H9 (cell line): ENCODE measurements at regions not wholly inside any gene's neighbourhood (a gene's known extent, or its start where the extent isn't known, plus 50 kb on each side); places are given as distances from the start of the nearest gene placed in this dataset.

Source experiments
- DNase-seq: peaks from one replicate; pipeline ENCODE4 v3.0.0-alpha.2; 2017
- H2AFZ ChIP-seq: one replicate; pipeline ENCODE4 v1.6.1; 2013; ENCODE audit warnings: mild to moderate bottlenecking, low read length, control low read depth, moderate library complexity
- H2AK5ac ChIP-seq: 2 replicates; pipeline ENCODE4 v1.6.1; 2013; ENCODE audit warnings: low read length, control low read depth, mixed read lengths; ENCODE audit not compliant: insufficient read length
- H2BK120ac ChIP-seq: one replicate; pipeline ENCODE4 v1.6.1; 2013; ENCODE audit warnings: low read depth, mild to moderate bottlenecking, low read length, control low read depth, inconsistent platforms; ENCODE audit not compliant: poor library complexity, severe bottlenecking
- H2BK12ac ChIP-seq: 2 replicates; pipeline ENCODE4 v1.6.1; 2013; ENCODE audit warnings: low read length, control low read depth, mixed read lengths, low read depth; ENCODE audit not compliant: insufficient read length
- H2BK15ac ChIP-seq: 2 replicates; pipeline ENCODE4 v1.6.1; 2013; ENCODE audit warnings: low read depth, low read length, control low read depth
- H2BK20ac ChIP-seq: one replicate; pipeline ENCODE4 v1.6.1; 2013; ENCODE audit warnings: low read depth, mild to moderate bottlenecking, low read length, control low read depth, inconsistent platforms; ENCODE audit not compliant: poor library complexity, severe bottlenecking
- H2BK5ac ChIP-seq: 2 replicates; pipeline ENCODE4 v1.6.1; 2013; ENCODE audit warnings: low read length, control low read depth, mixed read lengths; ENCODE audit not compliant: insufficient read length
- H3K14ac ChIP-seq: 2 replicates; pipeline ENCODE4 v1.6.1; 2013; ENCODE audit warnings: low read length, control low read depth; ENCODE audit not compliant: insufficient read depth
- H3K18ac ChIP-seq: 2 replicates; pipeline ENCODE4 v1.6.1; 2013; ENCODE audit warnings: low read depth, mild to moderate bottlenecking, mixed read lengths, low read length, control low read depth; ENCODE audit not compliant: insufficient read length
- H3K23ac ChIP-seq: 2 replicates; pipeline ENCODE4 v1.6.1; 2013; ENCODE audit warnings: low read length, control low read depth, mixed read lengths, low read depth; ENCODE audit not compliant: insufficient read length
- H3K23me2 ChIP-seq: 2 replicates; pipeline ENCODE4 v1.6.1; 2013; ENCODE audit warnings: low read depth, mild to moderate bottlenecking, mixed read lengths, low read length, control low read depth; ENCODE audit not compliant: insufficient read length, poor library complexity, severe bottlenecking
- H3K27ac ChIP-seq: 2 replicates; pipeline ENCODE4 v1.5.1; 2013; ENCODE audit warnings: low read length, control low read depth, mixed read lengths, low read depth; ENCODE audit not compliant: insufficient read length
- H3K27me3 ChIP-seq: 2 replicates; pipeline ENCODE4 v1.6.1; 2013; ENCODE audit warnings: low read length, control low read depth, inconsistent platforms; ENCODE audit not compliant: insufficient read depth
- H3K4ac ChIP-seq: 2 replicates; pipeline ENCODE4 v1.6.1; 2013; ENCODE audit warnings: low read depth, mild to moderate bottlenecking, control low read depth, inconsistent platforms, low read length, moderate library complexity
- H3K4me1 ChIP-seq: 2 replicates; pipeline ENCODE4 v1.6.1; 2013; ENCODE audit warnings: low read length, control low read depth, inconsistent platforms; ENCODE audit not compliant: insufficient read depth
- H3K4me2 ChIP-seq: 2 replicates; pipeline ENCODE4 v1.6.1; 2013; ENCODE audit warnings: low read length, control low read depth, mixed read lengths; ENCODE audit not compliant: insufficient read length, insufficient read depth
- H3K56ac ChIP-seq: 2 replicates; pipeline ENCODE4 v1.6.1; 2013; ENCODE audit warnings: low read depth, mild to moderate bottlenecking, mixed read lengths, low read length, control low read depth; ENCODE audit not compliant: insufficient read length
- H3K79me1 ChIP-seq: 2 replicates; pipeline ENCODE4 v1.6.1; 2013; ENCODE audit warnings: low read depth, mild to moderate bottlenecking, moderate library complexity, low read length, control low read depth, inconsistent platforms; ENCODE audit not compliant: insufficient read depth, poor library complexity, severe bottlenecking
- H3K79me2 ChIP-seq: 2 replicates; pipeline ENCODE4 v1.6.1; 2013; ENCODE audit warnings: low read length, control low read depth, inconsistent platforms; ENCODE audit not compliant: insufficient read depth
- H3K9ac ChIP-seq: 2 replicates; pipeline ENCODE4 v1.6.1; 2013; ENCODE audit warnings: low read length, control low read depth, mixed read lengths; ENCODE audit not compliant: insufficient read length; ENCODE audit errors: extremely low read depth
- H3K9me3 ChIP-seq: one replicate; pipeline ENCODE4 v1.6.1; 2013; ENCODE audit warnings: low read depth, low read length, inconsistent platforms; ENCODE audit not compliant: control insufficient read depth
- H3T11ph ChIP-seq: one replicate; pipeline ENCODE4 v1.6.1; 2013; ENCODE audit warnings: mild to moderate bottlenecking, low read length, control low read depth, inconsistent platforms
- H4K20me1 ChIP-seq: one replicate; pipeline ENCODE4 v1.6.1; 2013; ENCODE audit not compliant: control insufficient read depth, insufficient read length, insufficient read depth
- H4K5ac ChIP-seq: 2 replicates; pipeline ENCODE4 v1.6.1; 2013; ENCODE audit warnings: low read depth, mild to moderate bottlenecking, mixed read lengths, low read length, control low read depth; ENCODE audit not compliant: insufficient read length
- H4K8ac ChIP-seq: replicated peaks from 2 replicates; pipeline ENCODE4 v1.6.1; 2013; ENCODE audit warnings: low read length, control low read depth, mixed read lengths, low read depth; ENCODE audit not compliant: insufficient read length
- H4K91ac ChIP-seq: 2 replicates; pipeline ENCODE4 v1.6.1; 2013; ENCODE audit warnings: low read depth, mild to moderate bottlenecking, moderate library complexity, mixed read lengths, low read length, control low read depth; ENCODE audit not compliant: insufficient read length
- H3K27ac Mint-ChIP-seq, 3 experiments: 2 replicates in 2 of 3; 3 replicates in 1 of 3; pipeline ENCODE4 v1.8.0; 2020 to 2021; ENCODE audit warnings: mixed read lengths in 3 of 3, mild to moderate bottlenecking in 1 of 3, moderate library complexity in 1 of 3
- H3K27me3 Mint-ChIP-seq: 2 replicates; pipeline ENCODE4 v1.8.0; 2021; ENCODE audit warnings: low read depth, mild to moderate bottlenecking, moderate library complexity, mixed read lengths
- H3K36me3 Mint-ChIP-seq, 3 experiments: 2 replicates in 2 of 3; 3 replicates in 1 of 3; pipeline ENCODE4 v1.8.0; 2020 to 2021; ENCODE audit warnings: low read depth in 3 of 3, mixed read lengths in 3 of 3; ENCODE audit not compliant: insufficient read depth in 1 of 3
- H3K4me1 Mint-ChIP-seq, 2 experiments: 2 replicates each; pipeline ENCODE4 v1.8.0; 2020; ENCODE audit warnings: mixed read lengths in 2 of 2
- H3K4me3 Mint-ChIP-seq, 2 experiments: 2 replicates in 1 of 2; 3 replicates in 1 of 2; pipeline ENCODE4 v1.8.0; 2020 to 2021; ENCODE audit warnings: mild to moderate bottlenecking in 2 of 2, mixed read lengths in 2 of 2, moderate library complexity in 1 of 2
- H3K9me3 Mint-ChIP-seq, 2 experiments: 2 replicates in 1 of 2; 3 replicates in 1 of 2; pipeline ENCODE4 v1.8.0; 2020; ENCODE audit warnings: mild to moderate bottlenecking in 2 of 2, mixed read lengths in 2 of 2, moderate library complexity in 1 of 2
- WGBS: extraction: QIAGEN DNeasy Blood & Tissue Kit; methylation state at CpG from one replicate; pipeline ENCODE4 v1.1.7; 2013; ENCODE audit warnings: missing lambda C conversion rate, low lambda C conversion rate, mixed read lengths; ENCODE audit not compliant: insufficient read length; ENCODE audit errors: extremely low coverage; 5-methylcytosine and 5-hydroxymethylcytosine counted together
- TF ChIP-seq, protein P1 (sequence below): fragments of 200-600 bp; sonication (generic); conservative IDR thresholded peaks from 3 replicates; pipeline ENCODE4 v1.8.0; 2021; ENCODE audit warnings: antibody characterized with exemption, mild to moderate bottlenecking

DNA sequence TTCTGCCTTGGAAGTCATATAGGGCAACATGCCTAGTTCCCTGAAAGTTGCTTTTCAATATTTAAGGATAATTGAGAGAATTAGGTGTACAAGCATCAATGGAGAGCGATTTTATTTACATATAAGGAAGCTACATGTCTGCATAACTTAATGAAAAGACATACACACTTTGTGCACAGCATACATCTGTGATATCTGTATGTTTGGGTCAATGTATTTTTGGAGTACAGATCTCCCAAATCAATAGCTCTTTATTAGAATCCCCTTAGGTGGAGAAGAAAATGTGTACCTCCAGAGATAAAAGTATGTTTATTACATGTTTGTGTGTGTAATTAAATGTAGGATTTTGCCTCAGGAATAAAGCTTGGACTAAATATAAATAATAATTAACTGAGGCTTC is 373.7 kb upstream of the CCNH start:
- Mint-ChIP-seq H3K27me3 (peaks cover 83% of the 10 kb centered on the region), H3K9me3 (peaks cover 0 to 3% of the 10 kb centered on the region in 2 experiments; a peak in 2 of 5 replicates)
- no CpG with 5 or more reads among the region's 1 CpG for WGBS

More for the DNA sequence above, 373.7 kb upstream of the CCNH start:
- H3K36me3 Mint-ChIP-seq, result no peaks in the 10 kb centered on the region
- H3K27me3 ChIP-seq, result no peaks in the 10 kb centered on the region
- no peak overlapping the region for H2BK120ac ChIP-seq
- H4K8ac ChIP-seq, result no peak overlapping the region
- peaks cover 31 to 33% of the 10 kb centered on the region in 2 experiments for H3K4me1 Mint-ChIP-seq
- no peaks in the 10 kb centered on the region for H3K23me2 ChIP-seq
- no peak overlapping the region for H2AK5ac ChIP-seq
- H4K91ac ChIP-seq, result no peak overlapping the region
- TF ChIP-seq, protein P1, sequence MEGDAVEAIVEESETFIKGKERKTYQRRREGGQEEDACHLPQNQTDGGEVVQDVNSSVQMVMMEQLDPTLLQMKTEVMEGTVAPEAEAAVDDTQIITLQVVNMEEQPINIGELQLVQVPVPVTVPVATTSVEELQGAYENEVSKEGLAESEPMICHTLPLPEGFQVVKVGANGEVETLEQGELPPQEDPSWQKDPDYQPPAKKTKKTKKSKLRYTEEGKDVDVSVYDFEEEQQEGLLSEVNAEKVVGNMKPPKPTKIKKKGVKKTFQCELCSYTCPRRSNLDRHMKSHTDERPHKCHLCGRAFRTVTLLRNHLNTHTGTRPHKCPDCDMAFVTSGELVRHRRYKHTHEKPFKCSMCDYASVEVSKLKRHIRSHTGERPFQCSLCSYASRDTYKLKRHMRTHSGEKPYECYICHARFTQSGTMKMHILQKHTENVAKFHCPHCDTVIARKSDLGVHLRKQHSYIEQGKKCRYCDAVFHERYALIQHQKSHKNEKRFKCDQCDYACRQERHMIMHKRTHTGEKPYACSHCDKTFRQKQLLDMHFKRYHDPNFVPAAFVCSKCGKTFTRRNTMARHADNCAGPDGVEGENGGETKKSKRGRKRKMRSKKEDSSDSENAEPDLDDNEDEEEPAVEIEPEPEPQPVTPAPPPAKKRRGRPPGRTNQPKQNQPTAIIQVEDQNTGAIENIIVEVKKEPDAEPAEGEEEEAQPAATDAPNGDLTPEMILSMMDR, result no peak
- no peak overlapping the region for H3K56ac ChIP-seq
- H3K18ac ChIP-seq, result no peak overlapping the region
- H2BK12ac ChIP-seq, result no peak overlapping the region
- no peaks in the 10 kb centered on the region for H3K79me1 ChIP-seq
- H4K20me1 ChIP-seq, result no peaks in the 10 kb centered on the region
- no peak overlapping the region for H3K14ac ChIP-seq
- H3K27ac Mint-ChIP-seq, result no peak overlapping the region
- H2BK15ac ChIP-seq, result no peak overlapping the region
- no peak for DNase-seq
- no peak overlapping the region for H2AFZ ChIP-seq
- H2BK20ac ChIP-seq, result no peak overlapping the region
- H3K27ac ChIP-seq, result no peak overlapping the region
- H2BK5ac ChIP-seq, result no peak overlapping the region
- H4K5ac ChIP-seq, result no peak overlapping the region
- H3K4me1 ChIP-seq, result no peaks in the 10 kb centered on the region; the same call in 1 of the 2 replicates
- H3K4ac ChIP-seq, result no peak overlapping the region
- H3T11ph ChIP-seq, result no peak overlapping the region
- H3K23ac ChIP-seq, result no peak overlapping the region
- H3K4me2 ChIP-seq, result no peak overlapping the region
- H3K4me3 Mint-ChIP-seq, result no peak overlapping the region
- H3K79me2 ChIP-seq, result no peaks in the 10 kb centered on the region
- H3K9me3 ChIP-seq, result no peaks in the 10 kb centered on the region
- H3K9ac ChIP-seq, result no peak overlapping the region
